ENCODE measurements at regions not wholly inside any gene's neighbourhood (a gene's known extent, or its start where the extent isn't known, plus 50 kb on each side); places are given as distances from the start of the nearest gene placed in this dataset.

GRCh38 chr18:78738076-78738690 lies 241.4 kb upstream of the SALL3 start:
- no peak for TF ChIP-seq CTCF (IDR thresholded peaks at IDR 0.05)

- TF ChIP-seq CTCF (IDR thresholded peaks at IDR 0.05), result no peak
These were observed 240.5 kb upstream of the SALL3 start for GRCh38 chr18:78739115-78739514.

- no peak for TF ChIP-seq CTCF (IDR thresholded peaks at IDR 0.05)
These were observed 239.5 kb upstream of the SALL3 start for GRCh38 chr18:78739882-78740677.

GRCh38 chr18:78740876-78741275 lies 238.7 kb upstream of the SALL3 start:
- no peak for TF ChIP-seq CTCF (IDR thresholded peaks at IDR 0.05)

GRCh38 chr18:78741381-78742217 lies 238.0 kb upstream of the SALL3 start:
- TF ChIP-seq CTCF (IDR thresholded peaks at IDR 0.05), result no peak

- TF ChIP-seq CTCF (IDR thresholded peaks at IDR 0.05), result no peak
These were observed 237.3 kb upstream of the SALL3 start for GRCh38 chr18:78742218-78742745.

GRCh38 chr18:78743078-78743477 lies 236.5 kb upstream of the SALL3 start:
- no peak for TF ChIP-seq CTCF (IDR thresholded peaks at IDR 0.05)

Data from LNCAP (cell line).